ENCODE measurements at regions not wholly inside any gene's neighbourhood (a gene's known extent, or its start where the extent isn't known, plus 50 kb on each side); places are given as distances from the start of the nearest gene placed in this dataset.

- no peak for TF ChIP-seq CTCF (IDR thresholded peaks at IDR 0.05 in 2 of 3, conservative IDR thresholded peaks at IDR 0.05 in 1 of 3; ENCODE audit: borderline replicate concordance in 1 of 3, insufficient read depth in 1 of 3, low read depth in 2 of 3, low read length in 2 of 3)
- no peak for TF ChIP-seq ZNF274 (IDR thresholded peaks at IDR 0.05; ENCODE audit: low read depth, low read length)
These were observed 380.8 kb upstream of the ACVR2A start for GRCh38 chr2:147463881-147464520.
